CD4-positive, alpha-beta T cell treated with Interferon alpha-2 for 1 hour (primary cell): ENCODE measurements at regions not wholly inside any gene's neighbourhood (a gene's known extent, or its start where the extent isn't known, plus 50 kb on each side); places are given as distances from the start of the nearest gene placed in this dataset.
"Not testable (repeated sequence)": the region's sequence is repeated elsewhere in the genome, so short reads cannot be mapped to it uniquely, and the experiment has no call there.

Experiments used
- DNase-seq, 2 donors: peaks; one replicate each; pipeline ENCODE4 v3.0.0-alpha.2; 2020 to 2022

DNA sequence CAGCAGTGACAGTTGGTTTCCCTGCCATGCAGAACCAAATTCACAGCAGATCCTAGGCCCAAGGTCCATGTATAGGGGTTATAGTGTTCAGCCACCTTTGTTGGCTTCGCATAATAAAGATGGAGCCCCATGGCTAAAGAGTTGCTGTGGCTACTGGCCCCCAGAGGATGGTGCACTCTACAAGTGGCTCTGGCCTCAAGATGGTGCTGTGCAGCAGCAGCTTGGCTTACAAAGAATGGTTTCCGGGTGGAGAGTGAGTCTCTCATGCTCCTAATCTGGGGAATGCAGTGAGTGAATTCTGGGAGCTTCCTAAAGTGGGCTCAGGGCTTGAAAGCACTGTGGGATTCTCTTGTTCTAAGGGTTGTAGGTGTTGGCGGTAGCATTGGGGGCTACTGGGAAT is 1199.7 kb downstream of the CNTNAP5 start:
- DNase-seq = no peak

DNA sequence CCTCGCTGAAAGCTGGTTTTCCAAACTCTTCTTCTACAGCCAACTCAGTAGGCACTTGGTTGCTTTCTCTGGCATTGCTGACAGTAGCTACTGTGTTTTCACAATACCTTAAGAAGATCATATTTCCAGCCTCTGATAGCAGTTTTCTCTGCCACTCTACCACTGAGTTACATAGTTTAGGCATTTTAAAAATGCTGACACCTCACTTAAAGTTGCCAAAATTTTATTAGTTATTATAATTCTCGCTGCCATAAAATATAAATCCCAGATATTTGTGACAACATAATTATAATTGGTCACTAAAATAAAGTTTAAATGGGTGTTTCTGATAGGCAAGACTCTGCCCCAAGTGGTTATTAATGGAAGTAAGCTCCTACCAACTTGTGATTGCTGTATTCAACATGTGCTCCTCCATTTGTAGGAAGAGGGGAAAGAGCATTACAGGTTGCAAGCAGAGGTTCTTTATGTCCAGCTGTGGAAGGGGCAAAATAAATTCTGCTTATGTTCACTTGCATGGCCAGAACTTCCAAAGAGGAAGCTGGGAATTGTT is 1202.8 kb downstream of the CNTNAP5 start:
- DNase-seq = no peak

GRCh38 chr2:125240870-125241269 is 1215.8 kb downstream of the CNTNAP5 start:
- DNase-seq = no peak

GRCh38 chr2:125243074-125243473 is 1218.0 kb downstream of the CNTNAP5 start:
- no peak for DNase-seq

GRCh38 chr2:125254010-125254409 is 1228.9 kb downstream of the CNTNAP5 start:
- DNase-seq = no peak

- no peak for DNase-seq
Observed at GRCh38 chr2:125259451-125259850, 1234.4 kb downstream of the CNTNAP5 start.

- not testable (repeated sequence) for DNase-seq
Observed at GRCh38 chr2:125260366-125260930, 1235.4 kb downstream of the CNTNAP5 start.

DNA sequence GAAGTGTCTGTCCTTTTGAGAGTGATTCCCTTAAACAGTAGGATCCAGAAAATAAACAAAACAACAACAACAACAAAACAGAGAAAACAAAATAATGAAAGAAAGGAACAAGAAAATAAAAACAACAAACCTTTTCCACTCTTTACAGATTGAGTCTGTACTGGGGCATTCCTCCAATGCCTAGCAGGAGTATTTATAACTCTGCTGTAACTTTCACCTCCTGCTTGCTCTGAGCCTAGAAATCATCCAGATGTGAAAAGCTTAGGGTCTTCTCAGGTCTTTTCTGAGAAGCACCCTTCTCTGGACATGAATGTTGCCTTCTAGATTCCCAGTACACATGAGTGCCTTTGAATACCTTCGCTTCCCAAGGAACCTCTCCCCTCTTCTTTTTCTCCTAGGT is 1239.4 kb downstream of the CNTNAP5 start:
- DNase-seq = no peak

GRCh38 chr2:125267683-125268082 is 1242.6 kb downstream of the CNTNAP5 start:
- DNase-seq = no peak

GRCh38 chr2:125272651-125273050 is 1247.6 kb downstream of the CNTNAP5 start:
- no peak for DNase-seq

DNA sequence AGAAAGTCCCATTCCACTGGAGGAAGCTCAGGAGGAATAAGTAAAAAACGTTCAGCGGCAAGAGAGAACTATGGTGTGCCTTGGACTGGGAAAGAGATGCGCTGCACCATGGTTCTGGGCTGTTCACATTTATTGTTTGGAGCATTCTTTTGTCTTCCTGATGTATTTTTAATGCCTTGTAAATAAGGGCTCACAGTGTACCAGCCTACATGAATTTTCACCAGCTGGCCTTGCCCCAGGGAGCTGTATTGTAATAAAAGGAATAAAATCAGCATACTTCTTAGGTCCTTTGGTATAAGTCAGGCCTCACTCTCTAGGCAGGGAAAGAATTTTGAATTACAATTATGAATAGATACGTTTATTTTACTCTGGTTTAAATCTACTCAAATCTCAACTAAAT is 1249.6 kb downstream of the CNTNAP5 start:
- no peak for DNase-seq

DNA sequence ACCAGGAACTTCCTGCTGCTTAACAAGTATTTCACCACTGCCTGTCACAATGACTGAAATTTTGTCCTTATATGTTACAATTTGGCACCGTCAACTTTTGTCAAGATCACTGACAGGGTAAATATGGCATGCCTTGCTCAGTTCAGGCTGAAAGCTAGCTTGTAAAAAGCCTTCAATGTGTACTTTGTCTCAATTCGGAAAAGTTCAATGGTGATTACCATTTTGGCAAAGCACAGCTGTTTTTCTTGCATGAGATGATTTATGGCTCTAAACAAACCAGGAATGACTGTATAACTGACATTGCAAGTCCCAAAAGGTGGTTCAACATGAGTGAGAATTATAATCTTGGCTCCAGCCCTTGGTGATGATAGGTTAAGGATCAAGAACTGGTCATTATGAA is 1255.2 kb downstream of the CNTNAP5 start:
- DNase-seq = no peak

DNA sequence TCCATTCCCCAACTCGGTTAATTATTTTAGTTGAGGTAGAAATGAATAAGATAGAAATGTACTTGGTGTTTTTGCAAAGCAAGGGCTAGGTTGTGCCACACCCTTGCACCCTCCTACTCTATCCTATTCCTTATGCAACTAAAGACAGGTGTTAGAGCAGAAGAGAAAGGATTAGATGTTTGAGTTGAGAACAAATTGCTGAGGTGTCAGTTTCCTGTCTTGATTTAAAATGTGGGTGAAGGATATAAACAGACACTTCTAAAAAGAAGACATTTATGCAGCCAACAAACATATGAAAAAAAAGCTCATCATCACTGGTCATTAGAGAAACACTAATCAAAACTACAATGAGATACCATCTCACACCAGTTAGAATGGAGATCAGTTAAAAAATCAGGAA is 1256.2 kb downstream of the CNTNAP5 start:
- no peak for DNase-seq

DNA sequence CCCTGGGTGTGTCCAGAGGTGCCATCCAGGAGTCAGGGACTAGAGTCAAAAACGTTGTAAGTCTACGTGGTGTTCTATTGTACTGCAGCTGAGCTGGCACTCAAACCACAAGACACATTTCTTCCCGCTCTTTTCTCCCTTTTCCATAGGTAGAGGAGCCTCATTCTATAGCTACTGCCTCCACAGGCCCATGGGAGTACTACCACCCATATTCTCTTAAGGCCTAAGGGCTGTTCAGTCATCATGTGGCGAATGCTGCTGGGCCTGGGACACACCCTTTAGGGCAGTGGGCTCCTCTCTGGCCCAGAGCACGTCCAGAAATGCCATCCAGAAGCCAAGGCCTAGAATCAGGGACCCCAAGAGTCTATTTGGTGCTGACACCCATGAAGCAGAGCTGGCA is 1271.7 kb downstream of the CNTNAP5 start:
- no peak for DNase-seq

GRCh38 chr2:125310657-125311364 is 1285.7 kb downstream of the CNTNAP5 start:
- no peak for DNase-seq

DNA sequence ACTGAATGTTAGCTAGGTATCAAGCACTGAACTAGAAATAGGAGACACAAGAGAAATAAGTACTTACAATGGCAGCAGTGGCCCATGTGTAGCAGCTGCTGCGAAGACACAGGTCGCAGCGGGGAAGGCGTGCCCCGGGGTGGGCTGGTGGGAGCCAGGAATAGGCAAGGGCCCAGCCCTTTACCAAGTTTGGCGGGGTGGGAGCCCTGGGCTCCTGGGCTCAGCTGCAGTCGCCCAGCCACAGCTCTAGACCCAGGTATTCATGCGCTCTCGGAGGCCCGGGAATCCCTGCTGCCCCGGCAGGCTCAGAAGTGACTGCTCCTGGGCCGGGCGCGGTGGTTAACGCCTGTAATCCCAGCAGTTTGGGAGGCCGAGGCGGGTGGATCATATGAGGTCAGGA is 1287.3 kb downstream of the CNTNAP5 start:
- no peak for DNase-seq

DNA sequence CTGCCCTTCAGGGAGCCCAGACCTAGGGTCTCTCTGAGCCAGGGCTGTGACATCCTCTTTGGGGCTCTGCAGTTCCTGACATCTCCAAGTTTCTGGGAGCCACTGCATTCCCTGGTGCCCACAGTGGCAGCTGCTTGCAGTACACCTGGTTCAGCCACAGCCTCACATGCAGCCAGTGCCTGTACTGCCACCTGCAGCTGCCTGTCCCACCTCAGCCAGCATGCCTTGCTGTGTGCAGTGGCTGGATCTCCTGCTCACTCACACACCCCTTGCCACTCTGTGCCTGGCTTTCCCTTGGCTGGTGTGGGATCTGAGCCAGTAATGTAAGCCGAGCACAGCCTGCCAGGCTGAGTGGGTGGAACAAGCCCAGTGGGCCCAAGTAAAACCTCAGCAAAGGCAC is 1288.7 kb downstream of the CNTNAP5 start:
- no peak for DNase-seq

DNA sequence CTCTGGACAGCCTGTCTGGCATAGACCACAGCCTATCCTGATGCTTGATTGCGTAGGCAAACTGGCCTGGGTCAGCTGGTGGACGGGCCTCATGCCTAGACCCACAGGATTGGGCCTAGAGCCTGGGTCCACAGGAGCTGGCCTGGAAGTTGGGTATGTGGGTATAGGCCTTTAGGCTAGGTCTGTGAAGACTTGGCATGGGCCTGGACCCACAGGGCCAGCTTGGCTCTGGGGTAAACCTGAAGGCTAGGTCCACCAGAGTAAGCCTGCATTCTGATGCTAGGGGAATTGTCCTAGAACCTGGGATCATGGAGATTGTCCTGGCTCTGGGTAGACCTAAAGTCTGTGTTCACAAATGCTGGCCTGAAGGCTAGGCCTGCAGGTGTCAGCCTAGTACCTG is 1293.7 kb downstream of the CNTNAP5 start:
- no peak for DNase-seq

- DNase-seq = no peak
Observed at GRCh38 chr2:125324273-125324672, 1299.2 kb downstream of the CNTNAP5 start.

GRCh38 chr2:125330133-125330532 is 1305.0 kb downstream of the CNTNAP5 start:
- DNase-seq = no peak

DNA sequence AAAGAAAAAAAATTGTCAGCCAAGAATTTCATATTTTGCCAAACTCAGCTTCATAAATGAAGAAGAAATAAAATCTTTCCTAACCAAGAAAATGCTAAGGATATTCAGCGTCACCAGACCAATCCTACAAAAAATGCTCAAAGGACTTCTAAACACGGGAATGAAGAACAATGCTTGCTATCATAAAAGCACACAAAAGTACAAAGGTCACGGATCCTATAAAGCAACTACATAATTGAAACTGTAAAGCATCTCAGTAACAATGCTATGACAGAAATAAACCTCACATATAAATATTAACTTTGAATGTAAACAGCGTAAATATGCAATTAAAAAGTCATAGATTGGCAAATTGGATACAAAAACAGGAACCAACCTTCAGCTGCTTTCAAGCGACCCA is 1314.6 kb upstream of the GYPC start:
- no peak for DNase-seq

- DNase-seq = not testable (repeated sequence)
Observed at GRCh38 chr2:125353542-125353941, 1302.4 kb upstream of the GYPC start.

- no peak for DNase-seq
Observed at GRCh38 chr2:125364192-125364983, 1291.6 kb upstream of the GYPC start.

GRCh38 chr2:125364984-125365265 is 1291.0 kb upstream of the GYPC start:
- no peak for DNase-seq
